ENCODE measurements at regions not wholly inside any gene's neighbourhood (a gene's known extent, or its start where the extent isn't known, plus 50 kb on each side); places are given as distances from the start of the nearest gene placed in this dataset.

DNA sequence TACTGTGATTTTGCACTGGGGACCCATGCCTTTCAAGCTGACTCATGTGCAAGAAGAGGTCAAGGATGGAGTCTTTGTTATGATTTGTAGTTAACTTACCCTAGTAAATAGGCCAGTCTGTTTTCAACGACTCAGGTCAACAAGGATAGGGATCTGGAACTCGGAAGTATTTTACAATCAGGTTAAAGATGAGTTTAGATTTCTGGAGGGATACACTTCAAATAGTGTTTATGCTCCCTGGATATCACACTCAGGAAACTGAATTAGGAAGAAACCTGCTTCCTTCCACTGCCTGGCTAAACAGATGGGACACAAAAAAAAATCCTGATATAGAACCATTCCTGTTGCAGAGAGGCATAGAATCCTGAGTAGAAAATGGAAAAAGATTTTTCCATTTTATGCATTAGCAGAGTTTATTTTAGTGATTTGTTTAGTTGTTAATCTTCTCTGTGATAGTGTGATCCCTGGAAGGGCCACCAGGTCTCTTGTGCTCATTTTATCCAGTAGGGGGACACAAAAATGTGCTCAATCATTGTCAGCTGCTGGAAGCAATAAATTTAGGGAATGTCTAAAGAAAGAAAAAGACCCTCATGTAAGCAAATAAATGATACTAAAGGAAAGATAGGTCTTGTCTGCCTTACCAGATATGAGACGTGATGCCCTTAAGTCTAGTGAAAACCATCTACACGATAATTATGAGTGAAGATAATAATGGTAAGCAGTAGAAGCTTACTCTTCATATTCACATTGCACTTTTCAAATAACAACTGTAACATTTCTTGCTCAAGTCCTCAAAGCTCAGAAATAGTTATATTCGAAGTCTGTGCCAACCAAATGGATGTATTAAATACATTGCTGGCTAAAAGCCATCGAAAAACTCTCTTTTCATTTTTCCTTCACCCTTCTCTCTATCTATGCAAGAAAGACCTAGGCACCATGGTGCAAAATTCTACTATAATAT is 452.1 kb upstream of the KCNMB2 start:
- Histone ChIP-seq H3K4me1 (peaks cover 20 to 32% of the 10 kb centered on the region in 2 donors), H3K9me3 (no peaks in the 10 kb centered on the region), H3K27me3 (no peaks in the 10 kb centered on the region), H3K4me3 (replicated peaks in 1 of 3) (no peak overlapping the region), H3K27ac (peak overlapping the region; percentile 34 to 51 (median 37)), H3K36me3 (no peaks in the 10 kb centered on the region)
- intact Hi-C loops (cut with DNase I), result no loop called here
- no peak for TF ChIP-seq POLR2A (IDR thresholded peaks at IDR 0.05)
- TF ChIP-seq, protein P1, sequence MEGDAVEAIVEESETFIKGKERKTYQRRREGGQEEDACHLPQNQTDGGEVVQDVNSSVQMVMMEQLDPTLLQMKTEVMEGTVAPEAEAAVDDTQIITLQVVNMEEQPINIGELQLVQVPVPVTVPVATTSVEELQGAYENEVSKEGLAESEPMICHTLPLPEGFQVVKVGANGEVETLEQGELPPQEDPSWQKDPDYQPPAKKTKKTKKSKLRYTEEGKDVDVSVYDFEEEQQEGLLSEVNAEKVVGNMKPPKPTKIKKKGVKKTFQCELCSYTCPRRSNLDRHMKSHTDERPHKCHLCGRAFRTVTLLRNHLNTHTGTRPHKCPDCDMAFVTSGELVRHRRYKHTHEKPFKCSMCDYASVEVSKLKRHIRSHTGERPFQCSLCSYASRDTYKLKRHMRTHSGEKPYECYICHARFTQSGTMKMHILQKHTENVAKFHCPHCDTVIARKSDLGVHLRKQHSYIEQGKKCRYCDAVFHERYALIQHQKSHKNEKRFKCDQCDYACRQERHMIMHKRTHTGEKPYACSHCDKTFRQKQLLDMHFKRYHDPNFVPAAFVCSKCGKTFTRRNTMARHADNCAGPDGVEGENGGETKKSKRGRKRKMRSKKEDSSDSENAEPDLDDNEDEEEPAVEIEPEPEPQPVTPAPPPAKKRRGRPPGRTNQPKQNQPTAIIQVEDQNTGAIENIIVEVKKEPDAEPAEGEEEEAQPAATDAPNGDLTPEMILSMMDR (IDR thresholded peaks at IDR 0.05), result peak; percentile 34 to 90 (median 60)
- DNase-seq, result peak in 1 of 2 donors; percentile 18
- WGBS, 2 donors, result 48 to 59% methylated on average over 6 of the region's 6 CpGs

DNA sequence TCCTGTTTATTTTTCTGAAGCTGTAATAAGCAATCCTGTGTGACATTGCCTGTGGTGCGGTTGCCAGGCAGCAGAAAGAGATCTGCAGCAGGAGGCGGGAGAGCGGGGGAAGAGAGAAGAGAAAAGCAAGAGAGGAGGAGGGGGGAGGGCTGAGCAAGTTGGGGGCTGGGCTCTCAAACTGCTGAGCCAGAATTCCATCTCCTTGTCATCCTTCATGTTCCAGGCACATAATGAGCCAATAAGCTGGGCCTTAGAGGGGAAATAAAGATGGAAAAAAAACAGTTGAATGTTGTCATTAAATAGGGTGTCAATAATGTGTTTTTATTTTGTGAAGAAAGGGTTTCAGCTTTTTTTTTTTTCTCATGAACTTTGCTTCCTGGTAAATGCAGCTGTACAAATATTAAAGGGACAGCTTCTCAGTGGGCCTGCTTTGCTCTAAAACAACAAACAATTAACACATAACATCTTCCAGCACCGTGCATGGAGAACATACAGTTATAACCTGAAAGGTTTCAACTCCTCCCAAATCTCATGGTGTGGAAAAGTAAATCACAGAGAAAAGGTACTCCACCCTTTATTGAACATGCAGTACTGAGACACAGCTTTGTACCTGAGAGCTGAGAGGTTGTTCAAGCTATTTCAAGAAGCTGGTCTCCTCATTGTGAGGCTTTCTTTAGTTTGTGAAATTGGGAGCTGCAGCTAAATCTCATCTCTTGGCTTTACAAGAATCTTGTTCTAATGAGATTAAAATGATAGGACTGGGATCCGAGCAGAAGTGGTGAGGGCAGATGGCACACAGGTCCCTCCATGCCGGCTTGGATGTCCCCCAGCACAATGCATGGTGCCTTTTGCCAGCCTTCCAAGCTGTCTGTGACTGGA is 451.1 kb upstream of the KCNMB2 start:
- Histone ChIP-seq H3K27me3 (no peaks in the 10 kb centered on the region), H3K4me1 (peaks cover 20 to 32% of the 10 kb centered on the region in 2 donors), H3K36me3 (no peaks in the 10 kb centered on the region), H3K9me3 (no peaks in the 10 kb centered on the region), H3K4me3 (replicated peaks in 1 of 3) (no peak overlapping the region), H3K27ac (peak overlapping the region; percentile 34 to 51 (median 35))
- peak; percentile 83 to 85 for DNase-seq
- TF ChIP-seq POLR2A (IDR thresholded peaks at IDR 0.05), result no peak
- TF ChIP-seq, protein P1 (IDR thresholded peaks at IDR 0.05), result no peak
- WGBS, 2 donors, result 29 to 42% methylated on average over 6 of the region's 6 CpGs
- intact Hi-C loops (cut with DNase I), result no loop called here

DNA sequence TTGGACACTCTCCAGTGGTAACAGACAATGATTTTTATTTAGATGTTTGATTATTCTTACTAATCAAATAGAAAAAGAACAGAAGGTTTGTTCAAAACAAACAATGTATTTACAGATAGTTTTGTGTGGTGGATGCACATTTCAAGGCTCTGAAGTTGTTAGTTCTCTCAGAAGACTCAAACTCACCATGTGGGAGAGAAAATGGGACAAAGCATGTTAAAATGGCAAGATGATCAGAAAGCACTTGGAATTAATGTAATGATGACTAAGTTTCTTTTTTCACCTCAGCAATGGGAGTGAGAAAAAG is 450.5 kb upstream of the KCNMB2 start:
- no peaks in the 10 kb centered on the region for H3K36me3 ChIP-seq
- H3K27ac ChIP-seq, result peak overlapping the region; percentile 19 to 51 (median 28)
- TF ChIP-seq POLR2A (IDR thresholded peaks at IDR 0.05), result no peak
- TF ChIP-seq, protein P1 (IDR thresholded peaks at IDR 0.05), result no peak
- intact Hi-C loops (cut with DNase I), result no loop called here
- no peak for DNase-seq
- no peaks in the 10 kb centered on the region for H3K9me3 ChIP-seq
- H3K27me3 ChIP-seq, result no peaks in the 10 kb centered on the region
- H3K4me1 ChIP-seq, result peaks cover 20 to 32% of the 10 kb centered on the region in 2 donors
- H3K4me3 ChIP-seq (replicated peaks in 1 of 3), result no peak overlapping the region

DNA sequence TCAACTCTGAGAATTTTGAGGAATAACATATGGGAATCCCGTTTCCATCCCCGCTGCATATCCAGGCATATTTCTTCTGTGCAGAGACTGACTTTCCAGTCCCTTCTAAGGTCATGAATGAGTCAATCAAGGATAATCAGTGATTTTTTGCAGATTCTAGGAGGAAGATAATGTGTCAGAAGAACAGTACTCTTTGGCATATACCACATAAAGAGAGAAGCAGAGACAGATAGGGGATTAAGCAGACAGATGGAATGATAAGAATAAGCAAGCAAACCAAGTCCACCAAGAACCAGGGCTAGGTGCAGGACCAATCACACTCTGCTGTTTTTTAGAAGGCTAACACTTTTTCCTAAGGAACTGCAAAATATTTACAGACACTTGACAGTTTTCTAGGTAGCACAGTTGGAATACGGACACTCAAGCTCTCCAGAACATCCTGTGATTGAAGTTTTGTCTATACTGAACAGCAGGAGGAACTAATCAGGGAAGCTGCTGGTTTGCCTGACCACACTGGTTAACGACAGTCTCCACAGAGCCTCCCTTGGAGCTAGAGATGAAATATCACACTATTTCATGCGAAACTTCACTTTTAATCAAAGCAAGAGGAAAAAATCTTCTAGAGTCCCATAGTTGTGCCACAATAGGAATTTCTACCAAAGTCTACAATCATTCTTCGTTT is 450.0 kb upstream of the KCNMB2 start:
- 92 to 94% methylated on average over 6 of the region's 6 CpGs for WGBS, 2 donors
- intact Hi-C loops (cut with DNase I), result no loop called here

More for the DNA sequence above, 450.0 kb upstream of the KCNMB2 start:
- Histone ChIP-seq H3K27ac (no peak overlapping the region), H3K4me3 (replicated peaks in 1 of 3) (no peak overlapping the region), H3K36me3 (no peaks in the 10 kb centered on the region), H3K27me3 (no peaks in the 10 kb centered on the region), H3K9me3 (no peaks in the 10 kb centered on the region), H3K4me1 (peaks cover 20 to 32% of the 10 kb centered on the region in 2 donors)
- TF ChIP-seq, protein P1 (IDR thresholded peaks at IDR 0.05), result no peak
- no peak for TF ChIP-seq POLR2A (IDR thresholded peaks at IDR 0.05)
- no peak for DNase-seq

All from thyroid gland (tissue), 4 donors.